Transverse colon (tissue), 4 donors: ENCODE measurements at regions not wholly inside any gene's neighbourhood (a gene's known extent, or its start where the extent isn't known, plus 50 kb on each side); places are given as distances from the start of the nearest gene placed in this dataset.

Source experiments
- EP300 ChIP-seq: sonication (generic); formaldehyde crosslinking; IDR thresholded peaks from one replicate; pipeline ENCODE4 v1.6.1; 2017; ENCODE audit warnings: antibody characterized with exemption, low read depth
- POLR2A ChIP-seq: fragments of 450-650 bp; IDR thresholded peaks from one replicate; pipeline ENCODE4 v1.6.1; 2016; ENCODE audit warnings: antibody characterized with exemption, mild to moderate bottlenecking, moderate library complexity
- POLR2AphosphoS5 ChIP-seq, 3 donors: sonication (generic); formaldehyde crosslinking; IDR thresholded peaks; one replicate each; pipeline ENCODE4 v1.6.1; 2016; ENCODE audit warnings: antibody characterized with exemption in 3 of 3
- TF ChIP-seq, protein P1 (sequence below), 5 experiments: fragments of 200-600 bp in 3 of 5; fragments of 450-650 bp in 2 of 5; sonication (generic) in 3 of 5; IDR thresholded peaks; 1 replicate in 2 of 5; 2 replicates in 3 of 5; pipeline ENCODE4 v1.5.1; 2016 to 2017; ENCODE audit warnings: antibody characterized with exemption in 5 of 5, inconsistent platforms in 3 of 5, mild to moderate bottlenecking in 2 of 5, moderate library complexity in 1 of 5

DNA sequence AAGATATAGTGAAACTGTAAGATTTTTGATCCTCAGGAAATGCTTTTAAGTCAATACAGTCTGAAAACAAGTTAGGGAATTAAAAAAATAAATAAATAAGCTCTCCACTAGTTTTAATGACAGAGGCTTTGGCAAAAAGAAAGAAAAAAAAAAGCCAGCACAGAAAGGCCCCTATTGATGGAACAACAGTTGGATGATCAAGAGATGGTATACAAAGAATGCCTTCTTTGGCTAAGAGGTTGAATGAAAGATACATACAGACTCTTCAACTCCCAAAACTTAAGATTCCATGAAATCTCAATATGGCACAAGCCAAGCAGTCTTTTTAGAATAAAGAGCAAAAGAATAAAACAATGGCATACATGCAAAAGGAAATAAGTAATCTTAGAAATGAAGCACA, 64.0 kb upstream of the GALNT5 start:
- no peak for TF ChIP-seq POLR2A
- TF ChIP-seq, protein P1, sequence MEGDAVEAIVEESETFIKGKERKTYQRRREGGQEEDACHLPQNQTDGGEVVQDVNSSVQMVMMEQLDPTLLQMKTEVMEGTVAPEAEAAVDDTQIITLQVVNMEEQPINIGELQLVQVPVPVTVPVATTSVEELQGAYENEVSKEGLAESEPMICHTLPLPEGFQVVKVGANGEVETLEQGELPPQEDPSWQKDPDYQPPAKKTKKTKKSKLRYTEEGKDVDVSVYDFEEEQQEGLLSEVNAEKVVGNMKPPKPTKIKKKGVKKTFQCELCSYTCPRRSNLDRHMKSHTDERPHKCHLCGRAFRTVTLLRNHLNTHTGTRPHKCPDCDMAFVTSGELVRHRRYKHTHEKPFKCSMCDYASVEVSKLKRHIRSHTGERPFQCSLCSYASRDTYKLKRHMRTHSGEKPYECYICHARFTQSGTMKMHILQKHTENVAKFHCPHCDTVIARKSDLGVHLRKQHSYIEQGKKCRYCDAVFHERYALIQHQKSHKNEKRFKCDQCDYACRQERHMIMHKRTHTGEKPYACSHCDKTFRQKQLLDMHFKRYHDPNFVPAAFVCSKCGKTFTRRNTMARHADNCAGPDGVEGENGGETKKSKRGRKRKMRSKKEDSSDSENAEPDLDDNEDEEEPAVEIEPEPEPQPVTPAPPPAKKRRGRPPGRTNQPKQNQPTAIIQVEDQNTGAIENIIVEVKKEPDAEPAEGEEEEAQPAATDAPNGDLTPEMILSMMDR (IDR thresholded peaks at IDR 0.05), result no peak
- no peak for TF ChIP-seq EP300
- TF ChIP-seq POLR2AphosphoS5 (IDR thresholded peaks at IDR 0.05), result no peak
